GM18517 (cell line): ENCODE measurements at regions not wholly inside any gene's neighbourhood (a gene's known extent, or its start where the extent isn't known, plus 50 kb on each side); places are given as distances from the start of the nearest gene placed in this dataset.

Source experiments
- ATAC-seq: cut with Tn5 transposase; IDR thresholded peaks from one replicate; pipeline ENCODE4 v1.9.1; 2021; ENCODE audit warnings: mild to moderate bottlenecking, moderate library complexity; ENCODE audit not compliant: unreplicated experiment

- ATAC-seq, result no peak
These were observed 198.1 kb upstream of the SGK1 start for GRCh38 chr6:134515986-134516385.

- no peak for ATAC-seq
These were observed 195.1 kb upstream of the SGK1 start for GRCh38 chr6:134512981-134513391.

GRCh38 chr6:134511984-134512683 lies 194.2 kb upstream of the SGK1 start:
- no peak for ATAC-seq

GRCh38 chr6:134510920-134511319 lies 193.0 kb upstream of the SGK1 start:
- no peak for ATAC-seq

GRCh38 chr6:134510142-134510541 lies 192.2 kb upstream of the SGK1 start:
- no peak for ATAC-seq

GRCh38 chr6:134508862-134509498 lies 191.1 kb upstream of the SGK1 start:
- no peak for ATAC-seq

- ATAC-seq, result no peak
These were observed 188.2 kb upstream of the SGK1 start for GRCh38 chr6:134506162-134506561.

GRCh38 chr6:134503585-134504281 lies 185.8 kb upstream of the SGK1 start:
- no peak for ATAC-seq

GRCh38 chr6:134502614-134503549 lies 185.0 kb upstream of the SGK1 start:
- ATAC-seq, result no peak

- ATAC-seq, result no peak
These were observed 178.0 kb upstream of the SGK1 start for GRCh38 chr6:134495890-134496248.

- ATAC-seq, result no peak
These were observed 177.4 kb upstream of the SGK1 start for GRCh38 chr6:134495203-134495889.

- ATAC-seq, result no peak
These were observed 175.9 kb upstream of the SGK1 start for GRCh38 chr6:134493789-134494188.

GRCh38 chr6:134491477-134491876 lies 173.6 kb upstream of the SGK1 start:
- no peak for ATAC-seq

GRCh38 chr6:134482593-134483270 lies 164.8 kb upstream of the SGK1 start:
- no peak for ATAC-seq

GRCh38 chr6:134481966-134482365 lies 164.1 kb upstream of the SGK1 start:
- ATAC-seq, result no peak

GRCh38 chr6:134480593-134480992 lies 162.7 kb upstream of the SGK1 start:
- no peak for ATAC-seq

GRCh38 chr6:134478764-134479399 lies 161.0 kb upstream of the SGK1 start:
- ATAC-seq, result no peak

- no peak for ATAC-seq
These were observed 160.2 kb upstream of the SGK1 start for GRCh38 chr6:134477991-134478635.

- ATAC-seq, result no peak
These were observed 157.0 kb upstream of the SGK1 start for GRCh38 chr6:134474955-134475354.
